Gastrocnemius medialis (tissue), 4 donors: ENCODE measurements at regions not wholly inside any gene's neighbourhood (a gene's known extent, or its start where the extent isn't known, plus 50 kb on each side); places are given as distances from the start of the nearest gene placed in this dataset.

ENCODE experiments used
- POLR2A ChIP-seq, 2 donors: fragments of 450-650 bp; IDR thresholded peaks; one replicate each; pipeline ENCODE4 v1.6.1; 2017; ENCODE audit warnings: antibody characterized with exemption in 2 of 2, mild to moderate bottlenecking in 2 of 2, moderate library complexity in 2 of 2
- TF ChIP-seq, protein P1 (sequence below), 5 experiments: fragments of 450-650 bp in 3 of 5; fragments of 200-600 bp in 2 of 5; sonication (generic) in 2 of 5; IDR thresholded peaks in 4 of 5; conservative IDR thresholded peaks in 1 of 5; 1 replicate in 4 of 5; 2 replicates in 1 of 5; pipeline ENCODE4 v1.5.1; 2016 to 2019; ENCODE audit warnings: antibody characterized with exemption in 5 of 5, mild to moderate bottlenecking in 3 of 5, moderate library complexity in 3 of 5

DNA sequence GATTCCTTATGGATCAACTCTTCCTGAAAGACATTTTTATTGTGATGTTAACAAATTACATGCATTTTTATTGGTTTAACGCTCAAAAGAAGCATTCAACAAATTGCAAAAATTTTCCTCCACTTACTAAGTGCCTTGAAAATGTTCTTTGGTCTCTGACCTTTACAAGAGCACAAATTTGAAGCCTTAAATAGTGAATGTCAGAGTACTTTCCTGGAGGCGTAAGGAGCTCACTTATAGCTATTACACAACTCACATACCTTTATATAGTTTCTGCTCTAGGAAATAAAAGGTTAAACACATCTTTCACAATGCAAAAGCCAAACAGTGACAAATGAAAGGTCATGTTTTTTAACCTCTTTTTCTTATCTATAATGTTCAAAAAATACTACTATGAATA lies 405.7 kb upstream of the ZNF804A start:
- TF ChIP-seq, protein P1, sequence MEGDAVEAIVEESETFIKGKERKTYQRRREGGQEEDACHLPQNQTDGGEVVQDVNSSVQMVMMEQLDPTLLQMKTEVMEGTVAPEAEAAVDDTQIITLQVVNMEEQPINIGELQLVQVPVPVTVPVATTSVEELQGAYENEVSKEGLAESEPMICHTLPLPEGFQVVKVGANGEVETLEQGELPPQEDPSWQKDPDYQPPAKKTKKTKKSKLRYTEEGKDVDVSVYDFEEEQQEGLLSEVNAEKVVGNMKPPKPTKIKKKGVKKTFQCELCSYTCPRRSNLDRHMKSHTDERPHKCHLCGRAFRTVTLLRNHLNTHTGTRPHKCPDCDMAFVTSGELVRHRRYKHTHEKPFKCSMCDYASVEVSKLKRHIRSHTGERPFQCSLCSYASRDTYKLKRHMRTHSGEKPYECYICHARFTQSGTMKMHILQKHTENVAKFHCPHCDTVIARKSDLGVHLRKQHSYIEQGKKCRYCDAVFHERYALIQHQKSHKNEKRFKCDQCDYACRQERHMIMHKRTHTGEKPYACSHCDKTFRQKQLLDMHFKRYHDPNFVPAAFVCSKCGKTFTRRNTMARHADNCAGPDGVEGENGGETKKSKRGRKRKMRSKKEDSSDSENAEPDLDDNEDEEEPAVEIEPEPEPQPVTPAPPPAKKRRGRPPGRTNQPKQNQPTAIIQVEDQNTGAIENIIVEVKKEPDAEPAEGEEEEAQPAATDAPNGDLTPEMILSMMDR (IDR thresholded peaks at IDR 0.05 in 4 of 5, conservative IDR thresholded peaks at IDR 0.05 in 1 of 5): no peak
- no peak for TF ChIP-seq POLR2A (IDR thresholded peaks at IDR 0.05)
